Fibroblast of mammary gland (primary cell): ENCODE measurements at regions not wholly inside any gene's neighbourhood (a gene's known extent, or its start where the extent isn't known, plus 50 kb on each side); places are given as distances from the start of the nearest gene placed in this dataset.

ENCODE experiments used
- DNase-seq: peaks from one replicate; pipeline ENCODE4 v3.0.0-alpha.2; 2010; ENCODE audit warnings: low read depth
- H3K4me3 ChIP-seq: 2 replicates; pipeline ENCODE4 v1.5.1; 2011; ENCODE audit warnings: low read depth, mild to moderate bottlenecking, low read length, moderate library complexity; ENCODE audit not compliant: control insufficient read depth
- TF ChIP-seq, protein P1 (sequence below): conservative IDR thresholded peaks from 2 replicates; pipeline ENCODE4 v1.5.1; 2011; ENCODE audit warnings: low read depth, low read length, inconsistent platforms; ENCODE audit not compliant: control insufficient read depth, insufficient read depth

DNA sequence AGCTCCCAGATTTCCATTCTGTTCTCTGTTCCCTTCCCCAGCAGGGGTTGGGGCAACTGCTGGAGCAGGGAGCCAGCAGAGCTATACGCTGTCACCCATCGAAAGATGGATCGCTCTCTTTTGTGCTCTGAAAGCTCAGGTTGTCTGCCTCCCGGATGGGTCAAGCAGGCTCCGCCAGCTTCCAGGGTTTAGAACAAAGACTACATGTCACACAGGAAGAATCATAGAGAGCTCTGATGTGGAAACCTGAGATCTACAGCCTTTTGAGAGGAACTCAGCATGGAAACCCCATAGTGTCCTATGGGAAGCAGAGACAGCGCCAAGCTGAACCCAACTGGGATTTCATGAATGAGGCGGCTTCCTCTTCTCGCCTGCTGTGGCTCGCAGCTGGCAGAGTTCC is 205.4 kb downstream of the HS3ST1 start:
- TF ChIP-seq, protein P1, sequence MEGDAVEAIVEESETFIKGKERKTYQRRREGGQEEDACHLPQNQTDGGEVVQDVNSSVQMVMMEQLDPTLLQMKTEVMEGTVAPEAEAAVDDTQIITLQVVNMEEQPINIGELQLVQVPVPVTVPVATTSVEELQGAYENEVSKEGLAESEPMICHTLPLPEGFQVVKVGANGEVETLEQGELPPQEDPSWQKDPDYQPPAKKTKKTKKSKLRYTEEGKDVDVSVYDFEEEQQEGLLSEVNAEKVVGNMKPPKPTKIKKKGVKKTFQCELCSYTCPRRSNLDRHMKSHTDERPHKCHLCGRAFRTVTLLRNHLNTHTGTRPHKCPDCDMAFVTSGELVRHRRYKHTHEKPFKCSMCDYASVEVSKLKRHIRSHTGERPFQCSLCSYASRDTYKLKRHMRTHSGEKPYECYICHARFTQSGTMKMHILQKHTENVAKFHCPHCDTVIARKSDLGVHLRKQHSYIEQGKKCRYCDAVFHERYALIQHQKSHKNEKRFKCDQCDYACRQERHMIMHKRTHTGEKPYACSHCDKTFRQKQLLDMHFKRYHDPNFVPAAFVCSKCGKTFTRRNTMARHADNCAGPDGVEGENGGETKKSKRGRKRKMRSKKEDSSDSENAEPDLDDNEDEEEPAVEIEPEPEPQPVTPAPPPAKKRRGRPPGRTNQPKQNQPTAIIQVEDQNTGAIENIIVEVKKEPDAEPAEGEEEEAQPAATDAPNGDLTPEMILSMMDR: no peak
- no peak overlapping the region for H3K4me3 ChIP-seq
- no peak for DNase-seq

DNA sequence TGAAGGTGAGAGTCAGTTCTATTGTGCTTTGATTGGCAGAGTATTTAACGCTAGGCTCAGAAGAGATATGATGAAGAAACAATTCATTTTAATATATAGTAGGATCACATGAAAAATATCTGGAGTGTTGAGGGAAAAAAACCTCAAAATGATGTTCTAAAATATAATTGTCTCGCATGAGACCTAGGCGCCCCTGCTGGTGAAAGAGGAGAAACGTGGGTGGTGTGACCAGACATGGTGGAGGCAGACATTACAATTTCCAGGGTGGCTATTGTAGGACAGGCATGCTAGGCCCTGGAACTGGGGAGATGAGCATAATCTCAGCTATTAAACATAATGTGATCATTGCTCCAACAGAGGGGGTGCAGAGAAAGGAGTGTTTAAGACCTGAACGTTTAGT is 210.0 kb downstream of the HS3ST1 start:
- TF ChIP-seq, protein P1: no peak
- no peak overlapping the region for H3K4me3 ChIP-seq
- no peak for DNase-seq

DNA sequence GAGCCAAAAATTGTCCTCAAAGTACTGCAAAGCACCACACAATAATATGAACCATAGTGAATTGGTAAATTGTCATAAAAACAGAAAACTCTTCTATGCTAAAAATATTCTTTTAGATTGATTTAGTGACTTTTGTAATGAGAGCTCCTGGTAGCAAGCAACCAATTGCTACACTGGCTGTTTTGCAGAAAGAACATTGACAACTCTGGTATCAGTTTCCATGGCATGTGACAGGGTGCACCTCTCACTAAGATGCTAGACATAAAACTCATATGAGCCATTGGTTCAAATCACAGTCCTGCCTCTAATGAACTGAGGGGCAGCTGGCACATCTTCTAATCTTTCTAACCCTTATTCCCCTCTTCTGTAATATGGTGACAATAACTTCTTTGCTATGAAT is 212.2 kb downstream of the HS3ST1 start:
- no peak for DNase-seq
- TF ChIP-seq, protein P1: no peak
- no peak overlapping the region for H3K4me3 ChIP-seq

DNA sequence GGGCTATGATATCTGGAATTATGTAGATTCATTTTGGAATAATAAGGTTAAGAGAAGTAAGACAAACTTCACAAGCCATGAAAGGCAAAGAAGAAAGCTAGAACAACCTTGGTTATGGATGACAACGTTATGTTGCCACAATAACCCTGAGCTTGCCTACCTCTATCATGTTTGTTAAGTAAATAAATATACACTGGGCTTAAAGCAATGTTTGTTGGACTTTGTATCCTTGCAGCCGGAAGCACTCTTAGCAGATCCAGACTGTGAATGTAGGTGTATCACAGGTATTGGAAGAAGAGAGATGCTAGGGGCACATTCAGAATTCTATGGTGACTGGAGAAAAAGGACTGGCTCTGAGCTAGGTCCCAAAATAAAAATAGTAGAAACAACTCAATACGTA is 214.4 kb downstream of the HS3ST1 start:
- H3K4me3 ChIP-seq: no peak overlapping the region

DNA sequence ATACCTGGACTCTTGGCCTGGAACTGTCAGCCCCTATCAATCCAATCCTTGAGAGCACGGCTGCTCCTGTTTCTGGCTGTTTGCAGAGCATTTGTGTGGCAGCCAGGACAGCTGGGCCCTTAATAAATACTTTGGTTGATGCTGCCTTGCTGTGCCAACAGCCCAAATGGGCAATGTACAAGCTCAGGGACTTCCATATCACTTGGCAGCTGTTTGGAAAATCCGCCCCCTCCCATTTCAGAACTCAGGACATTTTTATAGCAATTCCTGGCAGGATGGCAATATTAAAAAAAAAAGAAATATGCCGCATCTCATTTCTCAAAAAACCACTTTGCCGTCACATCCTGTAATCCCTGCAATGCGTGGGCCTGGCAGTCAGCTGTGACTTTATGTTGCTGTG is 218.9 kb downstream of the HS3ST1 start:
- DNase-seq: no peak
- no peak overlapping the region for H3K4me3 ChIP-seq
- TF ChIP-seq, protein P1: no peak

More for the DNA sequence above, 214.4 kb downstream of the HS3ST1 start:
- TF ChIP-seq, protein P1: no peak
- DNase-seq: no peak

DNA sequence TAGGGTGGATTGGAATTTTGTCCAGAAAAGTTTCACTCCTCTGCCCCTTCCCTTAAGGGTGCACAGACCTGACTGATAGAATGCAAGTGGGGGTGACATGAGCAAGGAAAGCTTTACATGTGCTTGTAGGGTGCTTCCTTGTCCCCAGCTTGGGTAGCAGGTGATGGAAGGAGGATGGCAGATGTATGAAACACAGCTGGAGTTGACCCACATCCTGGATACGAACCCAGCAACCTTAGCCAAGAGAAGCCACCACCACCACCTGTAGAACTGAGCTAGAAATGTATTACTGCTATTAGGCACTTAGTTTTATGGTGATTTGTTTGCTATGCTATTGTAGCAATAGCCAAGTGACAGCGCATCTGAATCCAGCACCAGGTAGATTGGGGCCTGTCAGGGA is 227.4 kb downstream of the HS3ST1 start:
- no peak for DNase-seq
- TF ChIP-seq, protein P1: no peak
- H3K4me3 ChIP-seq: no peak overlapping the region
